Mammary epithelial cell (primary cell): ENCODE measurements at regions not wholly inside any gene's neighbourhood (a gene's known extent, or its start where the extent isn't known, plus 50 kb on each side); places are given as distances from the start of the nearest gene placed in this dataset.

ENCODE experiments used
- CTCF ChIP-seq, 2 donors: IDR thresholded peaks in 1 of 2; conservative IDR thresholded peaks in 1 of 2; 2 replicates each; pipeline ENCODE4 v1.5.1; 2011 to 2012; ENCODE audit warnings: inconsistent platforms in 2 of 2, low read length in 2 of 2, mild to moderate bottlenecking in 2 of 2, control low read depth in 1 of 2, low read depth in 1 of 2; ENCODE audit not compliant: insufficient read depth in 1 of 2; ENCODE audit errors: extremely low read depth in 1 of 2
- EZH2 ChIP-seq: IDR thresholded peaks from 2 replicates; pipeline ENCODE4 v1.6.1; 2012; ENCODE audit warnings: low read length, inconsistent platforms, borderline replicate concordance

- no peak for TF ChIP-seq CTCF (conservative IDR thresholded peaks at IDR 0.05 in 1 of 2, IDR thresholded peaks at IDR 0.05 in 1 of 2; ENCODE audit: extremely low read depth in 1 of 2, insufficient read depth in 1 of 2, low read depth in 1 of 2, low read length in 2 of 2)
- TF ChIP-seq EZH2: no peak
These were observed 497.9 kb downstream of the XYLT1 start for GRCh38 chr16:16972831-16973230.
